ENCODE measurements at regions not wholly inside any gene's neighbourhood (a gene's known extent, or its start where the extent isn't known, plus 50 kb on each side); places are given as distances from the start of the nearest gene placed in this dataset.

- peak; percentile 80 for TF ChIP-seq RAD21 (IDR thresholded peaks at IDR 0.05; ENCODE audit: low read depth)
- no peak for TF ChIP-seq ZBTB7A (IDR thresholded peaks at IDR 0.05; ENCODE audit: low read depth)
Measured at GRCh38 chr2:182649316-182649715, 66.7 kb upstream of the DNAJC10 start.

- TF ChIP-seq RAD21 (IDR thresholded peaks at IDR 0.05; ENCODE audit: low read depth) (peak; percentile 68), CEBPB (IDR thresholded peaks at IDR 0.05) (peak; percentile 76), USF1 (IDR thresholded peaks at IDR 0.05) (no peak)
Measured at GRCh38 chr2:182650704-182651103, 65.4 kb upstream of the DNAJC10 start.

- TF ChIP-seq RAD21 (IDR thresholded peaks at IDR 0.05; ENCODE audit: low read depth) (no peak), EGR1 (IDR thresholded peaks at IDR 0.05) (no peak), ZBTB7A (IDR thresholded peaks at IDR 0.05; ENCODE audit: low read depth) (no peak)
Measured at GRCh38 chr2:182652326-182652725, 63.7 kb upstream of the DNAJC10 start.

GRCh38 chr2:182655750-182656149 lies 60.3 kb upstream of the DNAJC10 start:
- no peak for TF ChIP-seq EP300 (IDR thresholded peaks at IDR 0.05; ENCODE audit: borderline replicate concordance)

GRCh38 chr2:182664212-182664611 lies 51.8 kb upstream of the DNAJC10 start:
- TF ChIP-seq USF1 (IDR thresholded peaks at IDR 0.05): no peak
- TF ChIP-seq TCF12 (IDR thresholded peaks at IDR 0.05; ENCODE audit: low read depth): no peak
- TF ChIP-seq CEBPB (IDR thresholded peaks at IDR 0.05): no peak
- TF ChIP-seq MAX (IDR thresholded peaks at IDR 0.05): no peak
- TF ChIP-seq RAD21 (IDR thresholded peaks at IDR 0.05; ENCODE audit: low read depth): no peak
- TF ChIP-seq EP300 (IDR thresholded peaks at IDR 0.05; ENCODE audit: borderline replicate concordance): no peak

Data from Ishikawa (cell line).